Left lung (tissue), 4 donors: ENCODE measurements at regions not wholly inside any gene's neighbourhood (a gene's known extent, or its start where the extent isn't known, plus 50 kb on each side); places are given as distances from the start of the nearest gene placed in this dataset.

Experiments
- ATAC-seq: fragments of 200-7000 bp; cut with Tn5 transposase; one replicate; pipeline ENCODE4 v1.9.1; 2020; ENCODE audit warnings: moderate library complexity
- DNase-seq, 4 donors: peaks; one replicate each; pipeline ENCODE4 v3.0.0-alpha.2; 2013 to 2020
- H3K27ac ChIP-seq, 2 donors: fragments of 200-600 bp; sonication (generic) in 1 of 2; one replicate each; pipeline versions ENCODE4 v1.5.0 to v1.8.0; 2020 to 2021
- H3K27me3 ChIP-seq, 2 donors: fragments of 200-600 bp; sonication (generic) in 1 of 2; one replicate each; pipeline versions ENCODE4 v1.5.0 to v1.8.0; 2020 to 2021
- H3K36me3 ChIP-seq, 2 donors: fragments of 200-600 bp; sonication (generic) in 1 of 2; one replicate each; pipeline versions ENCODE4 v1.5.0 to v1.8.0; 2020 to 2021
- H3K4me1 ChIP-seq, 2 donors: fragments of 200-600 bp; one replicate each; pipeline ENCODE4 v1.8.0; 2021
- H3K4me3 ChIP-seq, 2 donors: fragments of 200-600 bp; sonication (generic) in 1 of 2; one replicate each; pipeline versions ENCODE4 v1.5.0 to v1.8.0; 2020 to 2021; ENCODE audit warnings: mild to moderate bottlenecking in 1 of 2
- H3K9me3 ChIP-seq, 2 donors: fragments of 200-600 bp; sonication (generic) in 1 of 2; one replicate each; pipeline versions ENCODE4 v1.5.0 to v1.8.0; 2020 to 2021
- intact Hi-C, 2 donors: fragments of 100-400 bp; cut with DNase I; formaldehyde crosslinking; loops; one replicate each; pipeline versions ENCODE4 v1.11.2 to v1.14.2; 2022
- TF ChIP-seq, protein P1 (sequence below), 2 donors: fragments of 200-600 bp; sonication (generic) in 1 of 2; IDR thresholded peaks; one replicate each; pipeline versions ENCODE4 v1.5.0 to v1.8.0; 2021; ENCODE audit warnings: antibody characterized with exemption in 2 of 2
- donor health status: DM: no; HTN: yes; CAD: no.
- donor health status: DM: no; HTN: no; CAD: no.

DNA sequence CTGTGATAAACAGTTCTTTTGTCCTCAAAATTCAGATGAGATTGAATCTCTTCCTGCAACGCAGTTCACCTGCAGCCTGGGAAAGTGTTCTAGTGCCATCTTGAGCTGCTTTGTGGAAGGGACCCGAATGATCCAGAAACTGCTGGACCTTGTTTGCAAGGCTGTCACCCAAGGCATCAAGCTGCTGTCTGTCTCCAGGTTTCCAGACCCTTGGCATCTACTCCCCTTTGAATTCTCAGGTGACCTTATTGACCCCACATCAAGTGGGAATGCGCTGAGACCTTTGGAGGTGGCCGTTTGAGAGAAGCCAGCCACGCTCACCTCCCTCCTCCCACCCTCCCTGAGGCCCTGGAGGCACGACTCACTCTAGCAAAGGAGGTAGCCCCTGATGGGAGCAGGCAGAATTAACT, 112.5 kb downstream of the EDN3 start:
- Histone ChIP-seq H3K36me3 (no peaks in the 10 kb centered on the region), H3K4me1 (no peaks in the 10 kb centered on the region), H3K27ac (no peak overlapping the region), H3K4me3 (no peak overlapping the region), H3K9me3 (no peaks in the 10 kb centered on the region), H3K27me3 (peaks cover 0 to 50% of the 10 kb centered on the region in 2 donors)
- TF ChIP-seq, protein P1, sequence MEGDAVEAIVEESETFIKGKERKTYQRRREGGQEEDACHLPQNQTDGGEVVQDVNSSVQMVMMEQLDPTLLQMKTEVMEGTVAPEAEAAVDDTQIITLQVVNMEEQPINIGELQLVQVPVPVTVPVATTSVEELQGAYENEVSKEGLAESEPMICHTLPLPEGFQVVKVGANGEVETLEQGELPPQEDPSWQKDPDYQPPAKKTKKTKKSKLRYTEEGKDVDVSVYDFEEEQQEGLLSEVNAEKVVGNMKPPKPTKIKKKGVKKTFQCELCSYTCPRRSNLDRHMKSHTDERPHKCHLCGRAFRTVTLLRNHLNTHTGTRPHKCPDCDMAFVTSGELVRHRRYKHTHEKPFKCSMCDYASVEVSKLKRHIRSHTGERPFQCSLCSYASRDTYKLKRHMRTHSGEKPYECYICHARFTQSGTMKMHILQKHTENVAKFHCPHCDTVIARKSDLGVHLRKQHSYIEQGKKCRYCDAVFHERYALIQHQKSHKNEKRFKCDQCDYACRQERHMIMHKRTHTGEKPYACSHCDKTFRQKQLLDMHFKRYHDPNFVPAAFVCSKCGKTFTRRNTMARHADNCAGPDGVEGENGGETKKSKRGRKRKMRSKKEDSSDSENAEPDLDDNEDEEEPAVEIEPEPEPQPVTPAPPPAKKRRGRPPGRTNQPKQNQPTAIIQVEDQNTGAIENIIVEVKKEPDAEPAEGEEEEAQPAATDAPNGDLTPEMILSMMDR (IDR thresholded peaks at IDR 0.05), result no peak
- no peak for ATAC-seq
- intact Hi-C loops, result no loop called here
- DNase-seq, result no peak

GRCh38 chr20:59413326-59413865, 113.0 kb downstream of the EDN3 start:
- no peak for ATAC-seq
- TF ChIP-seq, protein P1 (IDR thresholded peaks at IDR 0.05), result no peak

DNA sequence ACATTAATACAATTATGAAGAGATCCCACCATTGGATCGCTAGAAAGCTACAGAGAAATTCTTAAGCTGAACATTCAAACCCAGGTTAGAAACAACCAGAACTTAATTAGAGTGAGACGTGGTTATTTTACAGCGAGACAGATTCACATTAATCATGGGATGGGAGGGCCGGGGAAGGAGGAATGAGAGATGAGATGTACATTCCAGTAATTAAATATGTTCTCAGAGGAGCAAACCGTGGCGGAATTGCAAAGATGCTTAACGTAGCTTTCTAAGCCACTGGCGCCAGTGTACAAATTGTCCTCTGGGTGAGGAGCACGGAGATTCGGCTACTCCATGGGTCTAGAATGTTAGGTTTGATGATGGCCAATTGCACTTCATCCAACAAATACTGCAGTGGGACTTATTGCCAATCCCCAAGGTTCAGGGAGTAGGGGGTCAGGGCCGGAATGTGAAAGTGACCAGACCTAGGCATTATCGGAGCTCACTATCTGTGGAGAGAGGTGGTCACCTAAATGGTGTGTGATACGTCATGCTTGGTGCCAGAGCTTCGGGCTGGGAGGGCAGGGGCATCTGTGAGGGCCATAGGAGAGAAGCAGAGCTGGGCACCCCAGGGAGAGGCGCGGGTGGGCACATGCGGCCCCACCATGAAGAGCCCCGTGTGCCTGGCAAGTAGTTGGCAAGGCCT, 114.7 kb downstream of the EDN3 start:
- Histone ChIP-seq H3K4me1 (no peaks in the 10 kb centered on the region), H3K27ac (no peak overlapping the region), H3K4me3 (no peak overlapping the region), H3K27me3 (peaks cover 0 to 47% of the 10 kb centered on the region in 2 donors), H3K9me3 (no peaks in the 10 kb centered on the region), H3K36me3 (no peaks in the 10 kb centered on the region)
- intact Hi-C loops, result no loop called here
- DNase-seq, result no peak
- TF ChIP-seq, protein P1 (IDR thresholded peaks at IDR 0.05), result no peak
- ATAC-seq, result no peak

More at GRCh38 chr20:59413326-59413865, 113.0 kb downstream of the EDN3 start:
- Histone ChIP-seq H3K27me3 (peaks cover 0 to 46% of the 10 kb centered on the region in 2 donors), H3K4me1 (no peaks in the 10 kb centered on the region), H3K4me3 (no peak overlapping the region), H3K36me3 (no peaks in the 10 kb centered on the region), H3K9me3 (no peaks in the 10 kb centered on the region), H3K27ac (no peak overlapping the region)
- no peak for DNase-seq
- intact Hi-C loops, result no loop called here

- DNase-seq (no peak), ATAC-seq (no peak)
- H3K4me3 ChIP-seq, result no peak overlapping the region
- H3K4me1 ChIP-seq, result no peaks in the 10 kb centered on the region
- peaks cover 0 to 38% of the 10 kb centered on the region in 2 donors for H3K27me3 ChIP-seq
- no peaks in the 10 kb centered on the region for H3K9me3 ChIP-seq
- TF ChIP-seq, protein P1 (IDR thresholded peaks at IDR 0.05), result no peak
- H3K36me3 ChIP-seq, result no peaks in the 10 kb centered on the region
- no peak overlapping the region for H3K27ac ChIP-seq
- intact Hi-C loops, result no loop called here
These were observed 116.5 kb downstream of the EDN3 start for GRCh38 chr20:59416916-59417315.

- DNase-seq, result no peak
- no peaks in the 10 kb centered on the region for H3K4me1 ChIP-seq
These were observed 120.7 kb downstream of the EDN3 start for GRCh38 chr20:59421089-59421488.

More at GRCh38 chr20:59421089-59421488, 120.7 kb downstream of the EDN3 start:
- Histone ChIP-seq H3K9me3 (no peaks in the 10 kb centered on the region), H3K27me3 (peaks cover 0 to 25% of the 10 kb centered on the region in 2 donors), H3K36me3 (no peaks in the 10 kb centered on the region), H3K4me3 (no peak overlapping the region), H3K27ac (no peak overlapping the region)
- TF ChIP-seq, protein P1 (IDR thresholded peaks at IDR 0.05), result no peak
- intact Hi-C loops, result no loop called here
- no peak for ATAC-seq
